Epithelial cell of prostate (primary cell): ENCODE measurements at regions not wholly inside any gene's neighbourhood (a gene's known extent, or its start where the extent isn't known, plus 50 kb on each side); places are given as distances from the start of the nearest gene placed in this dataset.
A peak's percentile ranks its signal among the peaks of the same experiment; 100 is the strongest.
"Not testable (repeated sequence)": the region's sequence is repeated elsewhere in the genome, so short reads cannot be mapped to it uniquely, and the experiment has no call there.

Source experiments
- DNase-seq: peaks from one replicate; pipeline ENCODE4 v3.0.0-alpha.2; 2011; ENCODE audit warnings: low read depth, low spot score
- H3K27ac ChIP-seq: fragments of 450-650 bp; 2 replicates; pipeline ENCODE4 v1.5.1; 2017; ENCODE audit warnings: mild to moderate bottlenecking

- H3K27ac ChIP-seq: no peak overlapping the region
- no peak for DNase-seq
Observed at GRCh38 chr4:134145369-134145768, 56.2 kb downstream of the PABPC4L start.

- no peak for DNase-seq
- H3K27ac ChIP-seq: no peak overlapping the region
Observed at GRCh38 chr4:134144337-134144736, 57.3 kb downstream of the PABPC4L start.

- no peak overlapping the region for H3K27ac ChIP-seq
- DNase-seq: no peak
Observed at GRCh38 chr4:134141728-134142127, 59.9 kb downstream of the PABPC4L start.

GRCh38 chr4:134139188-134139587, 62.4 kb downstream of the PABPC4L start:
- DNase-seq: no peak
- no peak overlapping the region for H3K27ac ChIP-seq

GRCh38 chr4:134132086-134132783, 69.4 kb downstream of the PABPC4L start:
- DNase-seq: no peak
- H3K27ac ChIP-seq: no peak overlapping the region

GRCh38 chr4:134126955-134127354, 74.6 kb downstream of the PABPC4L start:
- DNase-seq: no peak
- H3K27ac ChIP-seq: no peak overlapping the region

GRCh38 chr4:134126000-134126560, 75.5 kb downstream of the PABPC4L start:
- DNase-seq: no peak
- no peak overlapping the region for H3K27ac ChIP-seq

GRCh38 chr4:134122903-134123302, 78.7 kb downstream of the PABPC4L start:
- DNase-seq: no peak
- H3K27ac ChIP-seq: no peak overlapping the region

- no peak overlapping the region for H3K27ac ChIP-seq
- no peak for DNase-seq
Observed at GRCh38 chr4:134117392-134118183, 84.0 kb downstream of the PABPC4L start.

- no peak overlapping the region for H3K27ac ChIP-seq
- DNase-seq: no peak
Observed at GRCh38 chr4:134089885-134090284, 111.7 kb downstream of the PABPC4L start.

- no peak for DNase-seq
Observed at GRCh38 chr4:134085496-134085895, 116.1 kb downstream of the PABPC4L start.

GRCh38 chr4:134079085-134079484, 122.5 kb downstream of the PABPC4L start:
- not testable (repeated sequence) for DNase-seq

More at GRCh38 chr4:134085496-134085895, 116.1 kb downstream of the PABPC4L start:
- no peak overlapping the region for H3K27ac ChIP-seq

GRCh38 chr4:134078230-134078914, 123.2 kb downstream of the PABPC4L start:
- DNase-seq: no peak
- no peak overlapping the region for H3K27ac ChIP-seq

More at GRCh38 chr4:134079085-134079484, 122.5 kb downstream of the PABPC4L start:
- H3K27ac ChIP-seq: not testable (repeated sequence)

- H3K27ac ChIP-seq: no peak overlapping the region
- no peak for DNase-seq
Observed at GRCh38 chr4:134073711-134074110, 127.9 kb downstream of the PABPC4L start.

- DNase-seq: no peak
- no peak overlapping the region for H3K27ac ChIP-seq
Observed at GRCh38 chr4:134072137-134072536, 129.5 kb downstream of the PABPC4L start.

- H3K27ac ChIP-seq: no peak overlapping the region
- DNase-seq: no peak
Observed at GRCh38 chr4:134070174-134070573, 131.4 kb downstream of the PABPC4L start.

GRCh38 chr4:134057356-134057755, 144.2 kb downstream of the PABPC4L start:
- DNase-seq: peak; percentile 22
- no peak overlapping the region for H3K27ac ChIP-seq

GRCh38 chr4:134046221-134046620, 155.4 kb downstream of the PABPC4L start:
- not testable (repeated sequence) for H3K27ac ChIP-seq, DNase-seq

GRCh38 chr4:134045411-134045810, 156.2 kb downstream of the PABPC4L start:
- no peak for DNase-seq
- no peak overlapping the region for H3K27ac ChIP-seq

- no peak for DNase-seq
- H3K27ac ChIP-seq: no peak overlapping the region
Observed at GRCh38 chr4:134043266-134043665, 158.3 kb downstream of the PABPC4L start.

- peak overlapping the region; percentile 65 for H3K27ac ChIP-seq
- DNase-seq: no peak
Observed at GRCh38 chr4:134028421-134028820, 173.2 kb downstream of the PABPC4L start.
